NB4 (cell line): ENCODE measurements at regions not wholly inside any gene's neighbourhood (a gene's known extent, or its start where the extent isn't known, plus 50 kb on each side); places are given as distances from the start of the nearest gene placed in this dataset.

Source experiments
- CTCF ChIP-seq: IDR thresholded peaks from one replicate; pipeline ENCODE4 v1.5.1; 2012; ENCODE audit warnings: low read depth, low read length
- MAX ChIP-seq: IDR thresholded peaks from 2 replicates; pipeline ENCODE4 v1.6.1; 2011; ENCODE audit warnings: low read depth, low read length
- MYC ChIP-seq: IDR thresholded peaks from 2 replicates; pipeline ENCODE4 v1.6.1; 2011; ENCODE audit warnings: low read depth, low read length
- POLR2A ChIP-seq: IDR thresholded peaks from 2 replicates; pipeline ENCODE4 v1.6.1; 2011; ENCODE audit warnings: mild to moderate bottlenecking; ENCODE audit not compliant: insufficient read length; ENCODE audit errors: extremely low read depth

- TF ChIP-seq CTCF: no peak
- TF ChIP-seq POLR2A: no peak
- TF ChIP-seq MAX: no peak
- TF ChIP-seq MYC: no peak
Measured at GRCh38 chr5:2103940-2104339, 221.2 kb upstream of the IRX4 start.
